GM18858 (cell line): ENCODE measurements at regions not wholly inside any gene's neighbourhood (a gene's known extent, or its start where the extent isn't known, plus 50 kb on each side); places are given as distances from the start of the nearest gene placed in this dataset.
"Not testable (repeated sequence)": the region's sequence is repeated elsewhere in the genome, so short reads cannot be mapped to it uniquely, and the experiment has no call there.

Experiments used
- ATAC-seq: cut with Tn5 transposase; IDR thresholded peaks from one replicate; pipeline ENCODE4 v1.9.1; 2021; ENCODE audit not compliant: unreplicated experiment

- ATAC-seq: no peak
Measured at GRCh38 chr13:72586518-72586917, 140.9 kb downstream of the MZT1 start.

- no peak for ATAC-seq
Measured at GRCh38 chr13:72585254-72585653, 142.2 kb downstream of the MZT1 start.

- ATAC-seq: no peak
Measured at GRCh38 chr13:72571191-72571590, 156.2 kb downstream of the MZT1 start.

GRCh38 chr13:72570019-72570418, 157.4 kb downstream of the MZT1 start:
- ATAC-seq: peak; percentile 71

- no peak for ATAC-seq
Measured at GRCh38 chr13:72567566-72567965, 159.9 kb downstream of the MZT1 start.

- no peak for ATAC-seq
Measured at GRCh38 chr13:72566526-72566925, 160.9 kb downstream of the MZT1 start.

GRCh38 chr13:72565893-72566292, 161.5 kb downstream of the MZT1 start:
- ATAC-seq: no peak

GRCh38 chr13:72562686-72563085, 164.7 kb downstream of the MZT1 start:
- no peak for ATAC-seq

GRCh38 chr13:72561791-72562190, 165.6 kb downstream of the MZT1 start:
- no peak for ATAC-seq

- ATAC-seq: no peak
Measured at GRCh38 chr13:72559716-72560115, 167.7 kb downstream of the MZT1 start.

- ATAC-seq: no peak
Measured at GRCh38 chr13:72556945-72557344, 170.5 kb downstream of the MZT1 start.

- no peak for ATAC-seq
Measured at GRCh38 chr13:72555601-72556000, 171.8 kb downstream of the MZT1 start.

- no peak for ATAC-seq
Measured at GRCh38 chr13:72552731-72553130, 174.7 kb downstream of the MZT1 start.

GRCh38 chr13:72545895-72546294, 181.5 kb downstream of the MZT1 start:
- not testable (repeated sequence) for ATAC-seq

- no peak for ATAC-seq
Measured at GRCh38 chr13:72545030-72545719, 182.3 kb downstream of the MZT1 start.

- no peak for ATAC-seq
Measured at GRCh38 chr13:72544042-72544441, 183.4 kb downstream of the MZT1 start.

GRCh38 chr13:72542241-72542640, 185.2 kb downstream of the MZT1 start:
- no peak for ATAC-seq

GRCh38 chr13:72541674-72542073, 185.8 kb downstream of the MZT1 start:
- no peak for ATAC-seq

- no peak for ATAC-seq
Measured at GRCh38 chr13:72540881-72541280, 186.5 kb downstream of the MZT1 start.

GRCh38 chr13:72539925-72540324, 187.5 kb downstream of the MZT1 start:
- no peak for ATAC-seq

- ATAC-seq: no peak
Measured at GRCh38 chr13:72537782-72538181, 189.6 kb downstream of the MZT1 start.

GRCh38 chr13:72537395-72537780, 190.0 kb downstream of the MZT1 start:
- ATAC-seq: no peak

- no peak for ATAC-seq
Measured at GRCh38 chr13:72536714-72537394, 190.6 kb downstream of the MZT1 start.
